PFSK-1 (cell line): ENCODE measurements at regions not wholly inside any gene's neighbourhood (a gene's known extent, or its start where the extent isn't known, plus 50 kb on each side); places are given as distances from the start of the nearest gene placed in this dataset.

ENCODE experiments used
- FOXP2 ChIP-seq: optimal IDR thresholded peaks from 2 replicates; pipeline ENCODE3; 2011; ENCODE audit warnings: borderline replicate concordance, control low read depth, inconsistent platforms; ENCODE audit not compliant: insufficient read depth; ENCODE audit errors: extremely low read length, extremely low read depth
- POLR2AphosphoS5 ChIP-seq: IDR thresholded peaks from 2 replicates; pipeline ENCODE4 v1.6.1; 2012; ENCODE audit warnings: low read depth, mild to moderate bottlenecking, control low read depth, low read length, moderate library complexity
- REST ChIP-seq, 2 experiments: IDR thresholded peaks; 2 replicates each; pipeline versions ENCODE4 v1.6.1 to v1.8.0; 2011 to 2012; ENCODE audit warnings: low read depth in 2 of 2, low read length in 2 of 2, control low read depth in 1 of 2, inconsistent platforms in 1 of 2, mild to moderate bottlenecking in 1 of 2, moderate library complexity in 1 of 2; ENCODE audit not compliant: insufficient read depth in 1 of 2
- SIN3A ChIP-seq: IDR thresholded peaks from 2 replicates; pipeline ENCODE4 v1.6.1; 2012; ENCODE audit warnings: mild to moderate bottlenecking, low read length, moderate library complexity, borderline replicate concordance; ENCODE audit not compliant: insufficient read depth
- TAF1 ChIP-seq: IDR thresholded peaks from 2 replicates; pipeline ENCODE4 v1.6.1; 2012; ENCODE audit warnings: low read length, control low read depth, borderline replicate concordance; ENCODE audit not compliant: insufficient read depth

GRCh38 chr14:97532052-97532451 is 734.9 kb downstream of the VRK1 start:
- no peak for TF ChIP-seq TAF1
- no peak for TF ChIP-seq REST (IDR thresholded peaks at IDR 0.05; ENCODE audit: insufficient read depth in 1 of 2, low read depth in 2 of 2, low read length in 2 of 2)
- no peak for TF ChIP-seq SIN3A
- no peak for TF ChIP-seq POLR2AphosphoS5
- TF ChIP-seq FOXP2, result no peak

GRCh38 chr14:97536421-97536820 is 739.2 kb downstream of the VRK1 start:
- TF ChIP-seq TAF1 (no peak), POLR2AphosphoS5 (no peak), FOXP2 (no peak), SIN3A (no peak), REST (IDR thresholded peaks at IDR 0.05; ENCODE audit: insufficient read depth in 1 of 2, low read depth in 2 of 2, low read length in 2 of 2) (no peak)

DNA sequence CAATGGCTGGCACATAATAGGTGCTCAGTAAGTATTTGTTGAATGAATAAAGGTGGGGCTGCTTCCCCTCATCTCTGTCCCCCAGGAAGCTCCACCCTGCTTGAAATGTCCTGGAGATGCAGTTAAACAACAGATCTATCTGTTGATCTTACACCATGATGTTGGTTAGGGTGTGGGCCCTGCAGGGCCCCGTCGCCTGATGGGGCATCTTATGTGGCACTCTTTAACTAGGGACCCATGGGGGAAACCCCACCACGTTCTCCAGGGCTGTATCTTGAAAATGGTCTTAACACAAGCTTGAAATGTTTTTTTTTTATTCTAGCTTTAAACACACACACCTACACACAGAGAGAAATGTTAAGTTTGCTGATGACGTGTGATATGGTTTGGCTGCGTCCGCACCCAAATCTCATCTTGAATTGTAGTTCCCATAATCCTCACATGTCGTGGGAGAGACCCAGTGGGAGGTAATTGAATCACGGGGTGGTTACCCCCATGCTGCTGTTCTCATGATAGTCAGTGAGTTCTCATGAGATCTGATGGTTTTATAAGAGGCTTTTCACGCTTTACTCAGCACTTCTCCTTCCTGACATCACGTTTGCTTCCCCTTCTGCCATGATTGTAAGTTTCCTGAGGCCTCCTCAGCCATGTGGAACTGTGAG is 741.7 kb downstream of the VRK1 start:
- TF ChIP-seq FOXP2 (no peak), POLR2AphosphoS5 (no peak), REST (IDR thresholded peaks at IDR 0.05; ENCODE audit: insufficient read depth in 1 of 2, low read depth in 2 of 2, low read length in 2 of 2) (no peak), SIN3A (no peak), TAF1 (no peak)

DNA sequence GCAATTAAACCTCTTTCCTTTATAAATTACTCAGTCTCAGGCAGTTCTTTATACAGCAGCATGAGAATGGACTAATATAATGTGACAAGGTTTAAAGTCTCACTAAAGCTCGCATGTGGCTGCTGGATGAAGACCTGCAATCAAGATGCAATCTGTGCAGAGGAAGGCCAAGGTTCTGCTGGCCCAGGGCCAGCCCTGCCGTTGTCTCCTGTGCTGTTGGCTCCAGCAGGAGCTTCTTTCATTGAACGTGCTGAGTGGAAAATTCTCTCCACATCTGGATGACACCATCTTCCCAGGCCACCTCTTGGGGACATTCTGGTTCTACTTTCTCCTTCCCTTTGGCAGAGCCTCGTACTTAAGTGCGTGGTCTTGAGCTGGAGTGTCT is 742.2 kb downstream of the VRK1 start:
- TF ChIP-seq SIN3A, result no peak
- TF ChIP-seq TAF1, result no peak
- TF ChIP-seq REST (IDR thresholded peaks at IDR 0.05; ENCODE audit: insufficient read depth in 1 of 2, low read depth in 2 of 2, low read length in 2 of 2), result no peak

- TF ChIP-seq POLR2AphosphoS5 (no peak), REST (IDR thresholded peaks at IDR 0.05; ENCODE audit: insufficient read depth in 1 of 2, low read depth in 2 of 2, low read length in 2 of 2) (no peak), FOXP2 (no peak), TAF1 (no peak), SIN3A (no peak)
These were observed 742.7 kb downstream of the VRK1 start for GRCh38 chr14:97539884-97540283.
